HG02870 (cell line): ENCODE measurements at regions not wholly inside any gene's neighbourhood (a gene's known extent, or its start where the extent isn't known, plus 50 kb on each side); places are given as distances from the start of the nearest gene placed in this dataset.
"Not testable (repeated sequence)": the region's sequence is repeated elsewhere in the genome, so short reads cannot be mapped to it uniquely, and the experiment has no call there.

Experiments
- ATAC-seq: cut with Tn5 transposase; IDR thresholded peaks from one replicate; pipeline ENCODE4 v1.9.1; 2021; ENCODE audit warnings: mild to moderate bottlenecking, moderate library complexity; ENCODE audit not compliant: unreplicated experiment

- ATAC-seq = no peak
Measured at GRCh38 chr3:177356113-177356512, 158.8 kb upstream of the TBL1XR1 start.

GRCh38 chr3:177356952-177357351, 159.7 kb upstream of the TBL1XR1 start:
- no peak for ATAC-seq

GRCh38 chr3:177357352-177358090, 160.2 kb upstream of the TBL1XR1 start:
- no peak for ATAC-seq

DNA sequence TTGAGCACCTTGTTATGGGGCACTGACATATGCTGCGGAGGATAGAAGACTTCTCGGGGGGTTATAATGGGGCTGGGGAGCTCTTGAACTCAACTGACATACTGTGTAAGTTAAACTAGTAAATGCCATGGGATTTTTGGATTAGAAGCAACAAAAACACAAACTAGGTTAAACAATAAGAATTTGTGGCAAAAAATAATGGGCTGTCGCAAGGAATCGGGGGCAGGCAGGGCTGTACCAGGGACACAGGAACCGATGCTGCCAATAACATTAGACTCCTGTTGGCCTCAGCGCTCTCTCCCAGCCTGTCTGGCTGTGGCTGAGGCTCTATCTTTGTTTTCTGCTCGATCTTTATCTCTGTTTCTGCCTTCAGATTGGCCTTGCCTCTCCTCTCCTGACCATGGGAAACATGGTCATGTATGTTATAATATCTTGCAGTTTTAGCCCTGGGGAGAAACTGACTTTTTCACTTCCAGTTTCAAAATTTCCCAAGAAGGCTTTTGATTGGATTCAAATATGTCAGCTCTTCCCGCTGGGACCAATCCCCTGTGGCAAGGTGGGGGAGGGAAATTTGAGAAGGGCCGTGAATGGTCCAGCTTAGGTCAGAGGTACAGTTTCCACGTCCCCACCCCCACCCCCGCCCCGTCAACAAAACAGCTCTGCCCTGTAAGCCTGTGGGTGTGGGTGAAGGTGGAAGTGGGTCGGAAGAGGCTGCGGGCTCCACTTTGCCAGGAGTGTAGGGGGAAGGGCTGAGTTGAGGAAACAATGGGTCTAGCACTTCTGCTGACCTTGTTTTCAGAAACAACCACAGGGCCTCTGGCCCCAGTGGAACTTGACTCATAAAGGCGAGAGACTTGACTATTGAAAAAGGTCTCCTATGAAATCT, 161.1 kb upstream of the TBL1XR1 start:
- peak; percentile 52 for ATAC-seq

- peak; percentile 0 for ATAC-seq
Measured at GRCh38 chr3:177358977-177359592, 161.8 kb upstream of the TBL1XR1 start.

GRCh38 chr3:177359593-177360357, 162.5 kb upstream of the TBL1XR1 start:
- peak; percentile 59 for ATAC-seq

GRCh38 chr3:177361081-177361938, 164.0 kb upstream of the TBL1XR1 start:
- ATAC-seq = no peak

DNA sequence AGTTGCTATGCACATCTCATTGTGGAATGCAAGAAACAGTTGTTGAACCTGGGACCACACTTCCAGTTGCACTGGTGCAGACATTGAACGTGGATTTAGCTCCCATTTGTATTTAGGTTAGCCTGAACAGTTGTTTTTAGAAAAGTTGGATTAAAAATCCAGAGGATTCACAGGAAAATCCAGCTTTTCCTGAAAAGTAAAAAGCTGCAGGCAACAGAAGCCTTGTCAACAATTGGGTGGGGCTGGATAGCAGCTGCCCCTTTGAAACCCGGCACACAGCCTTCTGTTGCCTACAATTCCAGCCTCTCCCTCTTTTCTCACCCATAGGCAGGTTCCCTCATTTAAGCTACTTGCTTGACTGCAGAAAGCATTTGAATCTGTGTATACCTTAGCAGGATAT, 165.3 kb upstream of the TBL1XR1 start:
- no peak for ATAC-seq

- no peak for ATAC-seq
Measured at GRCh38 chr3:177364236-177364635, 167.0 kb upstream of the TBL1XR1 start.

DNA sequence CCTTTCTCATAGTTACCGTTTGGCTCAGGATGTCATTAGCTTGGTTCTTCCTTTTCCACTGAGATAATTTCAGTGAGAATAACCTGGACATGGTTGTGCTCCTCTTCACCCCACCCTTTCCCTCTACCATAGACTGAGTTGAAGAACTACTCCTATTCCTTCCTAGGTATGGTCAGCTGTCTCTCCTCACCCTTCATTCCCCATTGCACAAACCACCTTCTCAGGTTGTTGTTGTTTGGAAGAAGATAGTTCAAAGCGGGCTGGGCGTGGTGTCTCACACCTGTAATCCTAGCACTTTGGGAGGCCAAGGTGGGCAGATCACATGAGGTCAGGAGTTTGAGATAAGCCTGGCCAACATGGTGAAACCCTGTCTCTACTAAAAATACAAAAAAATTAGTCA, 168.0 kb upstream of the TBL1XR1 start:
- ATAC-seq = not testable (repeated sequence)

DNA sequence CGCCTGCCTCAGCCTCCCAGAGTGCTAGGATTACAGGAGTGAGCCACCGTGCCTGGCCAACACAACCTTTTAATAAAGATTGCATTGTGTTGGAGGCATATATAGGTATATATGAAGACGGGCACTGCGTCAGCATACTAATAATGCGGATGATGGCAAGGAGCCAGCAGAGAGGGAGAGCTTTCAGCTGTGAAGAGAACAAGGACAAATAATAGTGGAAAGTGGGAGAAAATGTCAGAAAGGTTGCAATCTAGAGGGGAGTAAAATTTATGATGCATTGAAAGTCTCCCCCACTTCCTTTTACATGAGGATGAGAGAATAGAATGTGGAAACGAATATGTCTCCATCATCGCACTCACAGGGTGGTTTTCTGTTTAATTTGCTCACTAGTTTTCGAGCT, 170.5 kb upstream of the TBL1XR1 start:
- ATAC-seq = no peak

DNA sequence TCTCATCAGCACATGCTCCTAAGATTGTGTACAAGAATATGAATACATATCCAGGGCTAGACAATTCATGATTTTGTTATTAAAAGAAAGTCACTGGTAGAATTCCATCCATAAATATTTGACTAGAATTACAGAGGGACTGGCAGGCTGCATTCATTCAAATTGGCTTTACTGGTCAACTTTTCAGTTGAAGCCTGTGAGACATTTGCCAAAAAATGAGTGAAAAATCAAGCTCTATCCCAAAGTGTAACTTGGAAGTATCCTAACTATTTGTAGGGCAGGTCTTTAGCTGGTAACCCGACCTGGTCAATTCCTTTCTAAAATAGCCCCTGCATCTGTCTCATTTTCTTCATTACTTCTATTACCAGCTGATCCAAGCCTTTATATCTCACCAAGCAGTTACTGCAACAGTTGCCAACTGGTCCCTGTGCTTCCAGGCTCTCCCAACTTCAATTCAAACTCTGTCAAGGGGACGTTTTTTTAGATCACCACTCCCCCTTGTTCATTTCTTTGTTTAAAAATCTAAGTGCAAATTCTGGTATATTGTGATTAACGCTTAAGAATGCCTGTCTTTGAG, 173.1 kb upstream of the TBL1XR1 start:
- ATAC-seq = no peak

DNA sequence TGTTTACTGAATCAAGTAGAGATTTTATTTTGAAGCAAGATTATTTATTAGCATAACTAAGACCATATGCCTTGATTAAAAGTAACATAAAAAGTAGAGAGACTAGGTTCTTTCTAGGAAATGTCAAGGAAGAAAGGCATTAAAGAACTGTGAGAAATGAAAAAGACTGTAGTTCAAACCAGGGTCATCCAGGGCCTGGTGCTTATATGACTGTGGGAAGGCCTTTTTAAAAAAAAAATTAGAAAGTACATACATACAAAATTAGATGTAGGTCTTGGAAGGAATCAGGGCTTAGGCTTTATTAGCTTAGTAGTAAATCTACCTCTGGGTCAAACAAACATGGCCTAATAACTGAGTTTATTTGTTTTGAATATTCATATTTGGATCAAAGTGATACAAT, 173.9 kb upstream of the TBL1XR1 start:
- no peak for ATAC-seq

DNA sequence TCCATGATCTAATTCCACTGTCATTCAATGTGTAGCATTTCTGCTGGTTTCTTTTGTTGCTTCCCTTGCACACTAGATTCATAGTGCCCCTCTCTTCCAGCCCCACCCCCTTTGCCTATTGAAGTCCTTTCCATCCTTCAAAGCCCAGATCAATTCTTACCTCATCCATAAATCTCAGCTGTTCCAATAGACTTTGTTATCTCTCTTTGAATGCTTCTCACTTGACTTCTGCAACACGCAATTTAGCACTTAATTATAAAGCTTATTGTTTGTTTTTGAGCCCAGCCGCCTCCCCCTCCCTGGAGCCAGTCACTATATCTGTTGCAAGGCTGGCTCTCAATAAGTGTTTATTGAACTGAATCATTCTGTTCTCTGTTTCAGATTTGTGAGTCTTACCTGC, 174.6 kb upstream of the TBL1XR1 start:
- no peak for ATAC-seq

DNA sequence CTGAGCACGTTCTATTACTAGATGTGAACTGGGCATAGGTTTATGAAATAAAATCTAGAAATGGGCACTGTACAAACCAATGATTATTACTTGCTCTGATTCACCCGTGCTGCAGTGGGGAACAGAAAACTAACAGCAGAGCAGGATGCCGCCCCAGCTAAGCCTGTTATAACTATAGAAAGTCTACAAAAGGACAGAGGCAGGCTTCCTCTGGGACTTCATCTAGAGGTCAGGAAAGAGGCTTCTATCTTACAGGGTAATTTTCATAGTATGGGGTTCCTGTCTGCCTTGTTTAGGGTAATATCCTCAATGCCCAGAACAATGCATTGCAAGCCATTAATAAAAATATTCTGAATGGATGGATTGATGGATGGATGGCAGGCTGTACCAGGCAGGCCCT, 177.0 kb upstream of the TBL1XR1 start:
- no peak for ATAC-seq

GRCh38 chr3:177375316-177375715, 178.0 kb upstream of the TBL1XR1 start:
- no peak for ATAC-seq

- ATAC-seq = no peak
Measured at GRCh38 chr3:177377166-177377565, 179.9 kb upstream of the TBL1XR1 start.

- ATAC-seq = peak; percentile 51
Measured at GRCh38 chr3:177378168-177378567, 180.9 kb upstream of the TBL1XR1 start.

DNA sequence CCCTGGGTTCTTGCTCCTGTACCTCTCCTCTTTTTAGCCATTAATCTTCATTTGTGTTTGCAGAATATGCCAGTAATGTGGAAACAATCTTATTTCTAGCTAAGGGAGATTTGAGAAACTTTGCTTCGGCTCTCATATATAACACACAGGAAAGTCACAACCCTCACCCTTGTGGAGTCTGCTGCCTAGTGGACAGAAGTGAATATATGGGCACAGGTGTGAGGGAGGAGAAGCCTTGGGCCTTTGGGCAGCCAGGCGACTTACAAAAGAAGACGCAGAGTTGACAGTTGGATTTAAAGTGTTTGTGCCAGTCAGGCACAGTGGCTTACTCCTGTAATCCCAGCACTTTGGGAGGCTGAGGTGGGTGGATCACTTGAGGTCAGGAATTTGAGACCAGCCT, 181.8 kb upstream of the TBL1XR1 start:
- no peak for ATAC-seq

DNA sequence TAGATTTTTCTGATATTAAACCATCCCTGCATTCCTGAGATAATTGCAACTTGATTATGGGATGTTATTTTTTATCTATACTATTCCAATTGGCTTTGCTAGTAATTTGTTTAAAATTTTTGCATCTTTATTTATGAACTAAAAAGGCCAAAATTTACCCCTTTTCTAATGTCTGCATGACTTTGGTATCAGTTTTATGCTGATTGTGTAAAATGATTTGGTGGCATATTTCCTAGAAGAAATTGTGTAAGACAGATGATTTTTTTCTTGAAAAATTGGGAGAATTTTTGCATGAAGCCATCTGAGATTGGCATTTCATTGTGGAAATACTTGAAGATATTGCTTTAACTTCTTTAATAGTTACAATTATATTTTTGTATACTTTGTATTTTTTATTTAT, 183.8 kb upstream of the TBL1XR1 start:
- no peak for ATAC-seq
